ENCODE measurements at regions not wholly inside any gene's neighbourhood (a gene's known extent, or its start where the extent isn't known, plus 50 kb on each side); places are given as distances from the start of the nearest gene placed in this dataset.

- Histone ChIP-seq H4K20me1 (replicated peaks in 1 of 2; ENCODE audit: control insufficient read depth in 1 of 2, insufficient read depth in 2 of 2, low read length in 2 of 2) (no peaks in the 10 kb centered on the region), H4K5ac (ENCODE audit: insufficient read length, low read depth, low read length) (no peak overlapping the region), H3K79me2 (ENCODE audit: control insufficient read depth in 1 of 2, insufficient read depth in 2 of 2, low read length in 2 of 2) (no peaks in the 10 kb centered on the region), H3K27ac (ENCODE audit: low read depth, low read length) (no peak overlapping the region), H2AFZ (ENCODE audit: low read length) (no peak overlapping the region), H3K36me3 (ENCODE audit: control insufficient read depth in 2 of 4, insufficient read depth in 4 of 4, low read length in 3 of 4) (no peaks in the 10 kb centered on the region), H4K91ac (replicated peaks; ENCODE audit: insufficient read length, low read length) (no peak overlapping the region), H2BK20ac (ENCODE audit: low read length) (no peak overlapping the region), H2BK12ac (ENCODE audit: low read depth, low read length) (no peak overlapping the region), H3K79me1 (ENCODE audit: low read depth, low read length) (no peaks in the 10 kb centered on the region), H3K9ac (replicated peaks in 1 of 4; ENCODE audit: extremely low read depth in 1 of 4, low read depth in 3 of 4, low read length in 3 of 4) (no peak overlapping the region), H2BK5ac (ENCODE audit: low read depth, low read length) (no peak overlapping the region), H3K18ac (ENCODE audit: extremely low read depth, low read length) (no peak overlapping the region), H3K23me2 (ENCODE audit: low read depth, low read length) (no peaks in the 10 kb centered on the region; the same call in 1 of the 2 replicates), H3K23ac (ENCODE audit: insufficient read length) (no peak overlapping the region), H3K4me1 (replicated peaks in 1 of 4; ENCODE audit: control insufficient read depth in 3 of 4, insufficient read depth in 4 of 4, low read length in 3 of 4) (peaks cover 0 to 9% (median 0%) of the 10 kb centered on the region in 4 experiments; a peak in 2 of 7 replicates), H3K9me3 (ENCODE audit: insufficient read depth in 2 of 2, low read depth in 1 of 2, low read length in 1 of 2) (no peaks in the 10 kb centered on the region), H2BK120ac (replicated peaks; ENCODE audit: low read depth, low read length) (no peak overlapping the region), H2AK5ac (ENCODE audit: low read depth, low read length) (no peak overlapping the region), H3K27me3 (replicated peaks in 1 of 4; ENCODE audit: control insufficient read depth in 3 of 4, extremely low read depth in 1 of 4, insufficient read depth in 3 of 4, low read length in 3 of 4) (peaks cover 0 to 1% (median 0%) of the 10 kb centered on the region in 4 experiments; a peak in 1 of 7 replicates), H3K56ac (replicated peaks; ENCODE audit: insufficient read length, low read depth, low read length) (no peak overlapping the region), H3K14ac (ENCODE audit: insufficient read length) (no peak overlapping the region), H4K8ac (ENCODE audit: extremely low read depth, insufficient read depth, low read length) (no peak overlapping the region), H3K4ac (replicated peaks; ENCODE audit: insufficient read length, low read depth, low read length) (no peak overlapping the region), H3K4me2 (ENCODE audit: insufficient read depth in 1 of 2, low read depth in 2 of 2, low read length in 2 of 2) (no peak overlapping the region), H2BK15ac (ENCODE audit: low read length) (no peak overlapping the region), H3K4me3 (ENCODE audit: extremely low read depth in 1 of 4, insufficient read depth in 2 of 4, low read depth in 3 of 4, low read length in 4 of 4) (no peak overlapping the region)
- 86% methylated on average over 1 of the region's 1 CpG; no CpG with 5 or more reads in 1 of the 2 experiments for WGBS, 2 experiments (ENCODE audit: extremely low coverage in 1 of 2, insufficient coverage in 1 of 2, insufficient read length in 1 of 2, insufficient replicate concordance in 2 of 2, low coverage in 1 of 2, low lambda C conversion rate in 2 of 2, missing lambda C conversion rate in 1 of 2)
- DNase-seq (ENCODE audit: low read depth in 1 of 2, low spot score in 2 of 2) (no peak), FAIRE-seq (no peak)
- no peak for TF ChIP-seq NRF1 (IDR thresholded peaks at IDR 0.05; ENCODE audit: low read depth, low read length)
- TF ChIP-seq, protein P1, sequence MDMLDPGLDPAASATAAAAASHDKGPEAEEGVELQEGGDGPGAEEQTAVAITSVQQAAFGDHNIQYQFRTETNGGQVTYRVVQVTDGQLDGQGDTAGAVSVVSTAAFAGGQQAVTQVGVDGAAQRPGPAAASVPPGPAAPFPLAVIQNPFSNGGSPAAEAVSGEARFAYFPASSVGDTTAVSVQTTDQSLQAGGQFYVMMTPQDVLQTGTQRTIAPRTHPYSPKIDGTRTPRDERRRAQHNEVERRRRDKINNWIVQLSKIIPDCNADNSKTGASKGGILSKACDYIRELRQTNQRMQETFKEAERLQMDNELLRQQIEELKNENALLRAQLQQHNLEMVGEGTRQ (IDR thresholded peaks at IDR 0.05; ENCODE audit: low read length): no peak
- TF ChIP-seq CREB1 (IDR thresholded peaks at IDR 0.05): no peak
- TF ChIP-seq RNF2 (IDR thresholded peaks at IDR 0.05; ENCODE audit: borderline replicate concordance, low read depth, low read length, missing control alignments, poor library complexity, severe bottlenecking): no peak
- TF ChIP-seq, protein P2, sequence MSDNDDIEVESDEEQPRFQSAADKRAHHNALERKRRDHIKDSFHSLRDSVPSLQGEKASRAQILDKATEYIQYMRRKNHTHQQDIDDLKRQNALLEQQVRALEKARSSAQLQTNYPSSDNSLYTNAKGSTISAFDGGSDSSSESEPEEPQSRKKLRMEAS (IDR thresholded peaks at IDR 0.05): no peak
- TF ChIP-seq KDM5A (IDR thresholded peaks at IDR 0.05; ENCODE audit: low read length): no peak
- TF ChIP-seq, protein P3, sequence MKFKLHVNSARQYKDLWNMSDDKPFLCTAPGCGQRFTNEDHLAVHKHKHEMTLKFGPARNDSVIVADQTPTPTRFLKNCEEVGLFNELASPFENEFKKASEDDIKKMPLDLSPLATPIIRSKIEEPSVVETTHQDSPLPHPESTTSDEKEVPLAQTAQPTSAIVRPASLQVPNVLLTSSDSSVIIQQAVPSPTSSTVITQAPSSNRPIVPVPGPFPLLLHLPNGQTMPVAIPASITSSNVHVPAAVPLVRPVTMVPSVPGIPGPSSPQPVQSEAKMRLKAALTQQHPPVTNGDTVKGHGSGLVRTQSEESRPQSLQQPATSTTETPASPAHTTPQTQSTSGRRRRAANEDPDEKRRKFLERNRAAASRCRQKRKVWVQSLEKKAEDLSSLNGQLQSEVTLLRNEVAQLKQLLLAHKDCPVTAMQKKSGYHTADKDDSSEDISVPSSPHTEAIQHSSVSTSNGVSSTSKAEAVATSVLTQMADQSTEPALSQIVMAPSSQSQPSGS (IDR thresholded peaks at IDR 0.05; ENCODE audit: low read length): no peak
- no peak for TF ChIP-seq CBX5 (IDR thresholded peaks at IDR 0.05; ENCODE audit: low read depth, low read length)
- POLR2A ChIA-PET (ENCODE audit: partially characterized antibody): no interaction called here
- CTCF ChIA-PET (ENCODE audit: partially characterized antibody): interaction anchor here (0.5 to 1.4 kb wide), 3 partner anchors 67 to 259 kb away, joined by 3 read pairs; no protein-coding TSS in a partner anchor
Observed at GRCh38 chr11:122424636-122425035, 230.9 kb upstream of the UBASH3B start.

Measured in H1 (cell line).